GM23338 (cell line): ENCODE measurements at regions not wholly inside any gene's neighbourhood (a gene's known extent, or its start where the extent isn't known, plus 50 kb on each side); places are given as distances from the start of the nearest gene placed in this dataset.

Source experiments
- ATAC-seq: fragments of 200-7000 bp; cut with Tn5 transposase; 3 replicates; pipeline ENCODE4 v1.9.1; 2020
- DNase-seq: peaks from one replicate; pipeline ENCODE4 v3.0.0-alpha.2; 2015; ENCODE audit warnings: low spot score
- H2AFZ ChIP-seq: fragments of 200-600 bp; sonication (generic); 2 replicates; pipeline ENCODE4 v1.8.0; 2016; ENCODE audit warnings: antibody characterized with exemption, mild to moderate bottlenecking, moderate library complexity
- H3F3A ChIP-seq: fragments of 200-600 bp; sonication (generic); replicated peaks from 2 replicates; pipeline ENCODE4 v1.8.0; 2017; ENCODE audit warnings: antibody characterized with exemption, mixed run types, low read depth
- H3K27ac ChIP-seq: fragments of 200-600 bp; sonication (generic); 2 replicates; pipeline ENCODE4 v1.6.1; 2016; ENCODE audit warnings: low read depth
- H3K27me3 ChIP-seq: fragments of 200-600 bp; sonication (generic); 2 replicates; pipeline ENCODE4 v1.8.0; 2016; ENCODE audit warnings: mild to moderate bottlenecking, mixed run types, moderate library complexity; ENCODE audit not compliant: insufficient read depth
- H3K36me3 ChIP-seq: fragments of 200-600 bp; sonication (generic); 2 replicates; pipeline ENCODE4 v1.8.0; 2016; ENCODE audit warnings: mild to moderate bottlenecking; ENCODE audit not compliant: insufficient read depth
- H3K4me1 ChIP-seq: fragments of 200-600 bp; sonication (generic); 2 replicates; pipeline ENCODE4 v1.8.0; 2016; ENCODE audit warnings: mild to moderate bottlenecking, moderate library complexity; ENCODE audit not compliant: insufficient read depth
- H3K4me2 ChIP-seq: fragments of 200-600 bp; sonication (generic); 2 replicates; pipeline ENCODE4 v1.7.1; 2017; ENCODE audit warnings: mixed run types
- H3K4me3 ChIP-seq: fragments of 200-600 bp; sonication (generic); 2 replicates; pipeline ENCODE4 v1.6.1; 2016; ENCODE audit warnings: mixed run types
- H3K79me2 ChIP-seq: fragments of 200-600 bp; sonication (generic); replicated peaks from 2 replicates; pipeline ENCODE4 v1.8.0; 2017; ENCODE audit warnings: mild to moderate bottlenecking; ENCODE audit not compliant: insufficient read depth
- H3K9me2 ChIP-seq: fragments of 200-600 bp; sonication (generic); 2 replicates; pipeline ENCODE4 v1.8.0; 2017; ENCODE audit not compliant: insufficient read depth
- H4K20me1 ChIP-seq: fragments of 200-600 bp; sonication (generic); replicated peaks from 2 replicates; pipeline ENCODE4 v1.8.0; 2017; ENCODE audit warnings: mild to moderate bottlenecking; ENCODE audit not compliant: insufficient read depth
- H3K27ac Mint-ChIP-seq: 2 replicates; pipeline ENCODE4 v1.8.0; 2020; ENCODE audit warnings: inconsistent platforms, mild to moderate bottlenecking, moderate library complexity, mixed read lengths
- H3K27me3 Mint-ChIP-seq: 3 replicates; pipeline ENCODE4 v1.8.0; 2022; ENCODE audit warnings: low read depth, mild to moderate bottlenecking, moderate library complexity, mixed read lengths, inconsistent platforms; ENCODE audit not compliant: insufficient read depth, poor library complexity
- H3K36me3 Mint-ChIP-seq: 3 replicates; pipeline ENCODE4 v1.8.0; 2021; ENCODE audit warnings: low read depth, mild to moderate bottlenecking, inconsistent platforms, moderate library complexity, mixed read lengths
- H3K4me1 Mint-ChIP-seq: 3 replicates; pipeline ENCODE4 v1.8.0; 2020; ENCODE audit warnings: mild to moderate bottlenecking, inconsistent platforms, mixed read lengths
- H3K4me3 Mint-ChIP-seq: 3 replicates; pipeline ENCODE4 v1.8.0; 2021; ENCODE audit warnings: moderate library complexity, mild to moderate bottlenecking, inconsistent platforms, mixed read lengths
- H3K9me3 Mint-ChIP-seq: 3 replicates; pipeline ENCODE4 v1.8.0; 2020; ENCODE audit warnings: moderate library complexity, mild to moderate bottlenecking, inconsistent platforms, mixed read lengths
- CTCF ChIP-seq, 2 experiments: fragments of 200-600 bp in 1 of 2; sonication (generic) in 1 of 2; conservative IDR thresholded peaks; 2 replicates each; pipeline versions ENCODE4 v1.5.1 to v1.6.1; 2016 to 2017; ENCODE audit warnings: antibody characterized with exemption in 2 of 2, low read depth in 2 of 2, mild to moderate bottlenecking in 2 of 2, moderate library complexity in 1 of 2
- EZH2phosphoT487 ChIP-seq: fragments of 200-600 bp; sonication (generic); IDR thresholded peaks from one replicate; pipeline ENCODE4 v1.8.1; 2018; ENCODE audit warnings: antibody characterized with exemption; ENCODE audit not compliant: unreplicated experiment
- JUNB ChIP-seq: IDR thresholded peaks from one replicate; pipeline ENCODE4 v1.6.1; 2016; ENCODE audit warnings: antibody characterized with exemption; ENCODE audit not compliant: unreplicated experiment
- POLR2AphosphoS5 ChIP-seq: IDR thresholded peaks from 2 replicates; pipeline ENCODE4 v1.6.1; 2016; ENCODE audit warnings: antibody characterized with exemption, low read depth
- REST ChIP-seq: IDR thresholded peaks from one replicate; pipeline ENCODE4 v1.6.1; 2018; ENCODE audit warnings: antibody characterized with exemption; ENCODE audit not compliant: unreplicated experiment
- STAT1 ChIP-seq: IDR thresholded peaks from one replicate; pipeline ENCODE4 v1.6.1; 2016; ENCODE audit warnings: antibody characterized with exemption; ENCODE audit not compliant: unreplicated experiment
- ZNF331 ChIP-seq: fragments of 250-450 bp; sonication (Bioruptor Pico); IDR thresholded peaks from 2 replicates; pipeline ENCODE4 v1.5.0; 2020; ENCODE audit warnings: low read depth, mild to moderate bottlenecking, moderate library complexity

GRCh38 chr12:13594731-13595514, 386.5 kb downstream of the GRIN2B start:
- H3K4me2 ChIP-seq = peak overlapping the region; percentile 3; the same call in 1 of the 2 replicates
- H3K27me3 ChIP-seq = no peaks in the 10 kb centered on the region
- peaks cover 19% of the 10 kb centered on the region for H3K36me3 Mint-ChIP-seq
- peaks cover 21% of the 10 kb centered on the region for H3K9me3 Mint-ChIP-seq
- peak overlapping the region; percentile 33; the same call in 1 of the 2 replicates for H3K27ac Mint-ChIP-seq
- peaks cover 31% of the 10 kb centered on the region for H3K4me1 Mint-ChIP-seq
- no peaks in the 10 kb centered on the region for H4K20me1 ChIP-seq
- H3K36me3 ChIP-seq = peaks cover 7% of the 10 kb centered on the region; the same call in 1 of the 2 replicates
- no peaks in the 10 kb centered on the region for H3K79me2 ChIP-seq
- H3F3A ChIP-seq = no peaks in the 10 kb centered on the region
- H3K9me2 ChIP-seq = peaks cover 3% of the 10 kb centered on the region; the same call in 1 of the 2 replicates
- no peak for TF ChIP-seq POLR2AphosphoS5
- H3K4me3 Mint-ChIP-seq = peak overlapping the region; percentile 26; the same call in 1 of the 3 replicates
- no peaks in the 10 kb centered on the region for H3K27me3 Mint-ChIP-seq
- H3K4me1 ChIP-seq = peaks cover 6% of the 10 kb centered on the region; the same call in 1 of the 2 replicates
- peak; percentile 24 for DNase-seq
- H3K27ac ChIP-seq = 0 out of 2 replicates have a peak overlapping the region, but pooled peaks have one; percentile 29
- H3K4me3 ChIP-seq = no peak overlapping the region
- H2AFZ ChIP-seq = no peak overlapping the region
- ATAC-seq = peak; percentile 57

- H3K4me1 ChIP-seq = peaks cover 15% of the 10 kb centered on the region; the same call in 1 of the 2 replicates
- no peaks in the 10 kb centered on the region for H3K27me3 ChIP-seq
- no peak for ATAC-seq
- DNase-seq = peak; percentile 30
- Mint-ChIP-seq H3K4me1 (peaks cover 40% of the 10 kb centered on the region), H3K27ac (no peak overlapping the region; the same call in 1 of the 2 replicates), H3K9me3 (peaks cover 21% of the 10 kb centered on the region), H3K4me3 (no peak overlapping the region), H3K27me3 (no peaks in the 10 kb centered on the region), H3K36me3 (peaks cover 19% of the 10 kb centered on the region)
- no peaks in the 10 kb centered on the region for H4K20me1 ChIP-seq
- H3K27ac ChIP-seq = no peak overlapping the region
- TF ChIP-seq CTCF (conservative IDR thresholded peaks at IDR 0.05; ENCODE audit: low read depth in 2 of 2) (no peak), STAT1 (no peak), ZNF331 (no peak), EZH2phosphoT487 (no peak), JUNB (no peak), REST (no peak)
- no peak overlapping the region for H3K4me3 ChIP-seq
- no peak overlapping the region for H2AFZ ChIP-seq
- H3K4me2 ChIP-seq = no peak overlapping the region
- H3K9me2 ChIP-seq = 0 out of 2 replicates have a peak, but pooled peaks cover 3% of the 10 kb centered on the region
- no peaks in the 10 kb centered on the region for H3F3A ChIP-seq
- H3K36me3 ChIP-seq = peaks cover 7% of the 10 kb centered on the region; the same call in 1 of the 2 replicates
- no peaks in the 10 kb centered on the region for H3K79me2 ChIP-seq
Observed at GRCh38 chr12:13592063-13592942, 389.1 kb downstream of the GRIN2B start.
